ENCODE measurements at regions not wholly inside any gene's neighbourhood (a gene's known extent, or its start where the extent isn't known, plus 50 kb on each side); places are given as distances from the start of the nearest gene placed in this dataset.
"Not testable (repeated sequence)": the region's sequence is repeated elsewhere in the genome, so short reads cannot be mapped to it uniquely, and the experiment has no call there.

GRCh38 chr9:2545881-2546490 is 75.6 kb upstream of the VLDLR start:
- no peak for TF ChIP-seq EP300 (IDR thresholded peaks at IDR 0.05)
- TF ChIP-seq CTCF (IDR thresholded peaks at IDR 0.05), result no peak
- no peak for TF ChIP-seq POLR2AphosphoS5 (IDR thresholded peaks at IDR 0.05)
- Histone ChIP-seq H3K9me3 (no peaks in the 10 kb centered on the region), H3K27me3 (no peaks in the 10 kb centered on the region), H3K4me3 (no peak overlapping the region), H3K4me1 (no peaks in the 10 kb centered on the region), H3K27ac (no peak overlapping the region), H3K36me3 (no peaks in the 10 kb centered on the region)
- DNase-seq (no peak), ATAC-seq (ENCODE audit: low FRiP score in 2 of 2) (no peak)
- WGBS, 2 donors, result 78 to 82% methylated on average over 6 of the region's 6 CpGs

- H3K27ac ChIP-seq; H3K36me3 ChIP-seq; H3K4me1 ChIP-seq; DNase-seq; ATAC-seq (ENCODE audit: low FRiP score in 2 of 2); H3K4me3 ChIP-seq; H3K9me3 ChIP-seq; H3K27me3 ChIP-seq: not testable (repeated sequence)
- 76 to 84% methylated on average over 7 of the region's 7 CpGs for WGBS, 2 donors
Measured at GRCh38 chr9:2555899-2556600, 65.5 kb upstream of the VLDLR start.

- no peak overlapping the region for H3K27ac ChIP-seq
- no peaks in the 10 kb centered on the region for H3K27me3 ChIP-seq
- H3K36me3 ChIP-seq, result no peaks in the 10 kb centered on the region
- 95 to 96% methylated on average over 1 of the region's 1 CpG for WGBS, 2 donors
- no peak overlapping the region for H3K4me3 ChIP-seq
- no peaks in the 10 kb centered on the region for H3K9me3 ChIP-seq
- no peak for TF ChIP-seq POLR2A (IDR thresholded peaks at IDR 0.05)
- TF ChIP-seq EP300 (IDR thresholded peaks at IDR 0.05), result no peak
- TF ChIP-seq POLR2AphosphoS5 (IDR thresholded peaks at IDR 0.05), result no peak
- no peak for TF ChIP-seq CTCF (IDR thresholded peaks at IDR 0.05)
- H3K4me1 ChIP-seq, result peaks cover 0 to 7% (median 5%) of the 10 kb centered on the region in 4 donors
- no peak for ATAC-seq (ENCODE audit: low FRiP score in 2 of 2)
- no peak for DNase-seq
Measured at GRCh38 chr9:2557693-2558092, 63.9 kb upstream of the VLDLR start.

DNA sequence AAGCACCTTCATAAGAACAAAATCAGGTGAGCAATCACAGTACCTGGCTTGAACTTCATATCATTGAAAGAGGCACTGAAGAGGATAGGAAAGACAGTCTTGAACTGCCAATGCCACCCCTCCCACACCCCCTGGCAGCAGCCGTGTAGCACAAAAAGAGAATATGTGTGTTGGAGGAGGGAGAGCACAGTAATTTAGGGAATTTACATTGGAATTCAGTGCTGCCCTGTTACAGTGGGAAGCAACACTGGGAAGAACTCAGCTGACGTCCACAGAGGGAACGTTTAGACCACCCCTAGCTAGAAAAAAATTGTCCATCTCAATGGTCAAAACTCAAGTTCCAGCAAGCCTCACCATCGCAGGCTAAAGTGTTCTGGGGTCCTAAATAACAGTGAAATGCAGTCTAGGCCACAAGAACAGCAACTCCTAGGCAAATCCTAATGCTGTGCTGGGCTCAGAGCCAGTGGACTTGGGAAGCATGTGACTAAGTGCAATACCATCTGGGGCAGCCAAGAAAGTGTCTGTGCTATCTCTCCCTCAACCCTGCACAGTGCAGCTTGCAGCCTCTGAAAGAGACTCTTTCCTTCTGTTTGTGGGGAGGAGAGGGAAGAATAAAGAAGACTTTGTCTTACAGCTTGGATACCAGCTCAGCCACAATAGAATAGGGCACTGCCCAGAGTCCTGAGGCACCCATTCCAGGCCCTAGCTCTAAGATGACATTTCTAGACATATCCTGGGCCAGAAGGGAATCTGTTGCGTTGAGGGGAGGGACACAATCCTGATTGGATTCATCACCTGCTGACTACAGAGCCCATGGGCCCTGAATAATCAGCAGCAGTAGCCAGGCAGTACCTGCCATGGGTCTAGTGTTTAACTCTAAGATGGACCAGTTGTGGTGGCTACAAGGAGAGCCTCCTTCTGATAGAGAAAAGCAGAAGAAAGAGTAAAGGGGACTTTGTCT is 62.1 kb upstream of the VLDLR start:
- Histone ChIP-seq H3K27ac (no peak overlapping the region), H3K9me3 (no peaks in the 10 kb centered on the region), H3K27me3 (no peaks in the 10 kb centered on the region), H3K4me1 (peaks cover 0 to 7% (median 5%) of the 10 kb centered on the region in 4 donors), H3K36me3 (no peaks in the 10 kb centered on the region), H3K4me3 (no peak overlapping the region)
- ATAC-seq (ENCODE audit: low FRiP score in 2 of 2), result peak; percentile 83 to 90
- 54 to 74% methylated on average over 5 of the region's 5 CpGs for WGBS, 2 donors
- no peak for TF ChIP-seq POLR2A (IDR thresholded peaks at IDR 0.05)
- TF ChIP-seq POLR2AphosphoS5 (IDR thresholded peaks at IDR 0.05), result peak in 1 of 2 donors; percentile 58
- DNase-seq, result peak in 1 of 2 donors; percentile 35

DNA sequence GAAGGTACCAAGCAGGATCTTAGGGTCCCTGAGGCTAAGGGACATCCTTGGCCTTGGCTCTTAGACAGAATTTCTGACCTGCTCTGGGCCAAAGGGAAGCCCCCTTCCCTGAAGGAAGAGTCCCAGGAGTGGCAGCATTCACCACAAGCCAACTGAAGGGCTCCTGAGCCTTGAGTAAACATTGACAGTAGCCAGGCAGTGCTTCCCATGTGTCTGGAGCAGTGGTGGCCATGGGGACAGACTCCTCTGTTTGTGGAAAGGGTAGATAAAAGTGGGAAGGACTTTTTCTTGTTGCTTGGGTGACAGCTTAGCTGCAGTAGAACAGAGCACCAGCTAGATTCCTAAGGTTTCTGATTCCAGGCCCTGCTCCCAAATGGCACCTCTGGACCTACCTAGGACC is 61.4 kb upstream of the VLDLR start:
- no peak overlapping the region for H3K4me3 ChIP-seq
- H3K36me3 ChIP-seq, result no peaks in the 10 kb centered on the region
- H3K27ac ChIP-seq, result no peak overlapping the region
- H3K9me3 ChIP-seq, result no peaks in the 10 kb centered on the region
- DNase-seq, result no peak
- TF ChIP-seq EP300 (IDR thresholded peaks at IDR 0.05), result no peak
- no peak for TF ChIP-seq POLR2A (IDR thresholded peaks at IDR 0.05)
- no peak for TF ChIP-seq POLR2AphosphoS5 (IDR thresholded peaks at IDR 0.05)
- no peak for TF ChIP-seq CTCF (IDR thresholded peaks at IDR 0.05)
- ATAC-seq (ENCODE audit: low FRiP score in 2 of 2), result peak; percentile 10 to 46
- peaks cover 0 to 7% (median 5%) of the 10 kb centered on the region in 4 donors for H3K4me1 ChIP-seq
- no peaks in the 10 kb centered on the region for H3K27me3 ChIP-seq

All from upper lobe of left lung (tissue), 6 donors.